HG03342 (cell line): ENCODE measurements at regions not wholly inside any gene's neighbourhood (a gene's known extent, or its start where the extent isn't known, plus 50 kb on each side); places are given as distances from the start of the nearest gene placed in this dataset.

Experiments used
- ATAC-seq: cut with Tn5 transposase; IDR thresholded peaks from one replicate; pipeline ENCODE4 v1.9.1; 2021; ENCODE audit warnings: mild to moderate bottlenecking, moderate library complexity; ENCODE audit not compliant: unreplicated experiment

DNA sequence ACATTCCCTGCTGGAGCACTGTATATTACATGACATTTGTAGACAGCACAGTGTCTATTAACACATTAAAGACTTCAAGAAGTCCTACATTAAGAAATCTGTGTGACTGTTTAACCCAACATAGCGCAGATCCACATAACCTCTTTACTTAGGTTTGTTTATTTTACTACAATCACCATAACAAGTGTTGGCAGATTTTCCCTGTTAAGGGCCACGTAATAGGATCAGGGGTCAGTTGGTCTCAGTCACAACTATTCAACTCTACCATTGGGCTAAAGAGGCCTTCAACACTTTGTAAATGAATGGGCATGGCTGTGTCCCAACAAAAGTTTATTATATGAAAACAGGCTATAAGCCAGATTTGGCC is 51.3 kb upstream of the ADORA2B start:
- no peak for ATAC-seq

DNA sequence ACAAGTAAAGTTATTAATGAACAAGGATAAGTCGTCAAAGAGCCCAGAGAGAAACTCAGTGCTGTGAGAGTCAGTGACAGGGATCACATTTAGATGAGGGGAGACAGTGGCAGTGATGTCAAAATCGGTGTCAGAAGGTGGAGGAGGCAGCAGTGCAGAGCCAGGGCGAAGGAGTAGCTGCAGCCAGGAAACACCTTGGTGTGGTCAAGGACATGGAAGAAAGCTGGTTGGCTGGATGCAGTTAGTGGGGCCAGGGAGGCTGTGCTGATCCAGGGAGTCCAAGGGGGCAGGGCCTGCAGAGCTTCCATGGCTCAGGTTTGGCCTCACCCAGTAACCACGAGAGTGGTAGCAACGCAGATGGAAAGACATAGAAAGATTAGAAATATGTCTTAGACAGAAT is 50.7 kb upstream of the ADORA2B start:
- no peak for ATAC-seq

DNA sequence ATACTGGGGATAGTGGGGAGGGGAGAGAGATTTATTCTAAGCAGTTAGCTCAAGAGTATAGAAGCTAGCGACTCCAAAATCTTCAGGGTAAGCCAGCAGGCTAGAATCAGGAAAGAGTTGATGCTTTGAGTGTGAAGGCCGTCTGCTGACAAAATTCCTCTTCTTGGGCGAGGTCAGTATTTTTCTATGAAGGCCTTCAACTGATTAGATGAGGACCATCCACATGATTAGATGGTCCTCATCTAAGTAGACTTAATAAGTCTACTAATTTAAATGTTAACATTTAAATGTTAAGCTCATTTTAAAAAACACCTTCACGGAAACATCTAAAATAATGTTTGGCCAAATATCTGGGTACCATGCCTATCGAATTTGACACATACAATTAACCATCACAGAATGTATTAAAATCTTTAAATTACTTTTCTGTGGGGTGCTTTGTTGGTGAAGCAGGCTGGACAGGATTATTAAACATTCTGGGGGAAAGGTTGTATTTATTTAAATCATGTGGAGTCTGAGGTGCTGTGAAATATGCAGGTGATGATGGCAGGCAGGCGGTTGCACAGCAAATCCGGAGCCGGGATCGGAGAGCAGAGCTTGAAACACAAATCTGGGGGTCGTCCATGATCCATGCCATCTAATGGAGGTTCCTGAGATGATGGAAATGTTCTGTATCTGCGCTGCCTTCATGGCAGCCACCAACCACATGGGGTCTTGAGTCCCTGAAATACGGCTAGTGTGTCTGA is 49.8 kb upstream of the ADORA2B start:
- ATAC-seq: no peak
